CD8-positive, alpha-beta memory T cell (primary cell): ENCODE measurements at regions not wholly inside any gene's neighbourhood (a gene's known extent, or its start where the extent isn't known, plus 50 kb on each side); places are given as distances from the start of the nearest gene placed in this dataset.

Experiments
- CTCF ChIA-PET: fragments of 350-600 bp; sonication (Branson Sonifier 250); formaldehyde crosslinking; loops from one replicate; lab custom pipeline; 2021; ENCODE audit warnings: antibody characterized with exemption; lab: Charles Lee
- POLR2A ChIA-PET: fragments of 350-600 bp; sonication (Branson Sonifier 250); formaldehyde crosslinking; loops from one replicate; lab custom pipeline; 2021; ENCODE audit warnings: antibody characterized with exemption; lab: Charles Lee
- DNase-seq, 5 donors: peaks; one replicate each; pipeline versions ENCODE4 v3.0.0 to v3.0.0-alpha.2; 2020 to 2022; ENCODE audit warnings: mixed read lengths in 1 of 5
- H3K27ac ChIP-seq: one replicate; pipeline ENCODE4 v1.7.0; 2013; ENCODE audit warnings: low read depth, mild to moderate bottlenecking, low read length, moderate library complexity
- H3K27me3 ChIP-seq: 2 replicates; pipeline ENCODE4 v1.7.0; 2013; ENCODE audit warnings: low read length, mild to moderate bottlenecking; ENCODE audit not compliant: insufficient read depth, poor library complexity, severe bottlenecking
- H3K36me3 ChIP-seq: 2 replicates; pipeline ENCODE4 v1.7.0; 2013; ENCODE audit warnings: mild to moderate bottlenecking, low read length, moderate library complexity; ENCODE audit not compliant: insufficient read depth
- H3K4me1 ChIP-seq: 2 replicates; pipeline ENCODE4 v1.7.0; 2013; ENCODE audit warnings: mild to moderate bottlenecking, low read length, moderate library complexity; ENCODE audit not compliant: insufficient read depth
- H3K4me3 ChIP-seq: 2 replicates; pipeline ENCODE4 v1.7.0; 2013; ENCODE audit warnings: mild to moderate bottlenecking, low read length
- H3K9me3 ChIP-seq: 2 replicates; pipeline ENCODE4 v1.7.0; 2013; ENCODE audit warnings: mild to moderate bottlenecking, low read length
- H3K27ac Mint-ChIP-seq, 8 donors: one replicate each; pipeline ENCODE4 v1.8.0; 2020 to 2021; ENCODE audit warnings: mixed read lengths in 8 of 8, mild to moderate bottlenecking in 6 of 8, inconsistent platforms in 3 of 8, moderate library complexity in 3 of 8
- H3K27me3 Mint-ChIP-seq, 2 donors: one replicate each; pipeline ENCODE4 v1.8.0; 2020 to 2021; ENCODE audit warnings: mixed read lengths in 2 of 2, mild to moderate bottlenecking in 1 of 2, moderate library complexity in 1 of 2
- H3K36me3 Mint-ChIP-seq, 3 donors: one replicate each; pipeline ENCODE4 v1.8.0; 2020 to 2021; ENCODE audit warnings: mixed read lengths in 3 of 3, inconsistent platforms in 1 of 3, mild to moderate bottlenecking in 1 of 3
- H3K4me1 Mint-ChIP-seq, 3 donors: one replicate each; pipeline ENCODE4 v1.8.0; 2020 to 2021; ENCODE audit warnings: mixed read lengths in 3 of 3, inconsistent platforms in 1 of 3, mild to moderate bottlenecking in 1 of 3
- H3K4me3 Mint-ChIP-seq, 7 donors: one replicate each; pipeline ENCODE4 v1.8.0; 2020 to 2021; ENCODE audit warnings: mixed read lengths in 7 of 7, mild to moderate bottlenecking in 6 of 7, moderate library complexity in 4 of 7, inconsistent platforms in 2 of 7
- H3K9me3 Mint-ChIP-seq, 5 donors: one replicate each; pipeline ENCODE4 v1.8.0; 2020 to 2022; ENCODE audit warnings: mixed read lengths in 5 of 5, mild to moderate bottlenecking in 3 of 5, moderate library complexity in 2 of 5, inconsistent platforms in 1 of 5

- CTCF ChIA-PET: no interaction called here
- H3K27me3 Mint-ChIP-seq: peaks cover 0 to 5% of the 10 kb centered on the region in 2 donors
- no peak for DNase-seq
These were observed 68.3 kb upstream of the CHMP2B start for GRCh38 chr3:87158823-87159222.

GRCh38 chr3:87148020-87148419, 79.1 kb upstream of the CHMP2B start:
- H3K27me3 ChIP-seq: no peaks in the 10 kb centered on the region
- Mint-ChIP-seq H3K9me3 (peaks cover 0 to 4% (median 1%) of the 10 kb centered on the region in 5 donors), H3K27me3 (peaks cover 3% of the 10 kb centered on the region in 2 donors), H3K4me3 (no peak overlapping the region), H3K27ac (no peak overlapping the region), H3K36me3 (no peaks in the 10 kb centered on the region), H3K4me1 (no peaks in the 10 kb centered on the region)
- DNase-seq: no peak
- H3K9me3 ChIP-seq: no peaks in the 10 kb centered on the region
- H3K36me3 ChIP-seq: no peaks in the 10 kb centered on the region
- H3K4me1 ChIP-seq: no peaks in the 10 kb centered on the region
- POLR2A ChIA-PET: no interaction called here
- no peak overlapping the region for H3K27ac ChIP-seq
- H3K4me3 ChIP-seq: no peak overlapping the region
- CTCF ChIA-PET: no interaction called here

More at GRCh38 chr3:87158823-87159222, 68.3 kb upstream of the CHMP2B start:
- POLR2A ChIA-PET: no interaction called here
- Histone ChIP-seq H3K27ac (no peak overlapping the region), H3K36me3 (no peaks in the 10 kb centered on the region), H3K4me3 (no peak overlapping the region), H3K4me1 (no peaks in the 10 kb centered on the region), H3K9me3 (no peaks in the 10 kb centered on the region), H3K27me3 (no peaks in the 10 kb centered on the region)
- H3K9me3 Mint-ChIP-seq: no peaks in the 10 kb centered on the region
- H3K4me3 Mint-ChIP-seq: no peak overlapping the region
- no peaks in the 10 kb centered on the region for H3K4me1 Mint-ChIP-seq
- H3K27ac Mint-ChIP-seq: no peak overlapping the region
- no peaks in the 10 kb centered on the region for H3K36me3 Mint-ChIP-seq

GRCh38 chr3:87147562-87147961, 79.5 kb upstream of the CHMP2B start:
- ChIA-PET CTCF (no interaction called here), POLR2A (no interaction called here)
- H3K36me3 Mint-ChIP-seq: no peaks in the 10 kb centered on the region
- H3K9me3 Mint-ChIP-seq: peaks cover 0 to 4% (median 2%) of the 10 kb centered on the region in 5 donors
- H3K9me3 ChIP-seq: no peaks in the 10 kb centered on the region
- H3K27ac ChIP-seq: no peak overlapping the region
- no peak overlapping the region for H3K4me3 ChIP-seq
- H3K4me3 Mint-ChIP-seq: no peak overlapping the region
- H3K4me1 Mint-ChIP-seq: no peaks in the 10 kb centered on the region
- no peaks in the 10 kb centered on the region for H3K36me3 ChIP-seq
- H3K4me1 ChIP-seq: no peaks in the 10 kb centered on the region
- DNase-seq: no peak
- H3K27ac Mint-ChIP-seq: no peak overlapping the region
- peaks cover 3% of the 10 kb centered on the region in 2 donors for H3K27me3 Mint-ChIP-seq
- no peaks in the 10 kb centered on the region for H3K27me3 ChIP-seq

- Histone ChIP-seq H3K4me3 (no peak overlapping the region), H3K27me3 (no peaks in the 10 kb centered on the region), H3K4me1 (no peaks in the 10 kb centered on the region), H3K9me3 (no peaks in the 10 kb centered on the region), H3K36me3 (no peaks in the 10 kb centered on the region), H3K27ac (no peak overlapping the region)
- ChIA-PET CTCF (no interaction called here), POLR2A (no interaction called here)
- no peak for DNase-seq
- H3K4me3 Mint-ChIP-seq: no peak overlapping the region
- no peaks in the 10 kb centered on the region for H3K36me3 Mint-ChIP-seq
- H3K4me1 Mint-ChIP-seq: no peaks in the 10 kb centered on the region
- no peak overlapping the region for H3K27ac Mint-ChIP-seq
- peaks cover 7 to 9% (median 8%) of the 10 kb centered on the region in 5 donors for H3K9me3 Mint-ChIP-seq
- peaks cover 0 to 2% of the 10 kb centered on the region in 2 donors for H3K27me3 Mint-ChIP-seq
These were observed 81.6 kb upstream of the CHMP2B start for GRCh38 chr3:87145553-87145952.

GRCh38 chr3:87136066-87136596, 91.0 kb upstream of the CHMP2B start:
- DNase-seq: no peak
- H3K27ac Mint-ChIP-seq: no peak overlapping the region
- Histone ChIP-seq H3K36me3 (no peaks in the 10 kb centered on the region), H3K9me3 (no peaks in the 10 kb centered on the region), H3K27ac (no peak overlapping the region), H3K27me3 (no peaks in the 10 kb centered on the region), H3K4me3 (no peak overlapping the region), H3K4me1 (no peaks in the 10 kb centered on the region)
- no peaks in the 10 kb centered on the region for H3K36me3 Mint-ChIP-seq
- no peaks in the 10 kb centered on the region for H3K27me3 Mint-ChIP-seq
- ChIA-PET CTCF (no interaction called here), POLR2A (no interaction called here)
- H3K4me1 Mint-ChIP-seq: no peaks in the 10 kb centered on the region
- H3K4me3 Mint-ChIP-seq: no peak overlapping the region
- peaks cover 0 to 15% (median 9%) of the 10 kb centered on the region in 5 donors for H3K9me3 Mint-ChIP-seq

GRCh38 chr3:87135412-87135811, 91.7 kb upstream of the CHMP2B start:
- Histone ChIP-seq H3K36me3 (no peaks in the 10 kb centered on the region), H3K27ac (no peak overlapping the region), H3K4me1 (no peaks in the 10 kb centered on the region), H3K4me3 (no peak overlapping the region), H3K27me3 (no peaks in the 10 kb centered on the region), H3K9me3 (no peaks in the 10 kb centered on the region)
- Mint-ChIP-seq H3K9me3 (peaks cover 0 to 10% (median 9%) of the 10 kb centered on the region in 5 donors), H3K36me3 (no peaks in the 10 kb centered on the region), H3K27me3 (no peaks in the 10 kb centered on the region), H3K4me3 (no peak overlapping the region), H3K4me1 (no peaks in the 10 kb centered on the region), H3K27ac (no peak overlapping the region)
- CTCF ChIA-PET: no interaction called here
- DNase-seq: no peak
- POLR2A ChIA-PET: no interaction called here

GRCh38 chr3:87132801-87133200, 94.3 kb upstream of the CHMP2B start:
- H3K9me3 ChIP-seq: no peaks in the 10 kb centered on the region
- H3K27me3 Mint-ChIP-seq: no peaks in the 10 kb centered on the region
- no peak overlapping the region for H3K27ac Mint-ChIP-seq
- ChIA-PET CTCF (no interaction called here), POLR2A (no interaction called here)
- H3K4me3 Mint-ChIP-seq: no peak overlapping the region
- no peak overlapping the region for H3K27ac ChIP-seq
- H3K4me3 ChIP-seq: no peak overlapping the region
- no peaks in the 10 kb centered on the region for H3K36me3 ChIP-seq
- H3K27me3 ChIP-seq: no peaks in the 10 kb centered on the region
- no peaks in the 10 kb centered on the region for H3K4me1 ChIP-seq
- H3K9me3 Mint-ChIP-seq: peaks cover 0 to 3% (median 0%) of the 10 kb centered on the region in 5 donors
- DNase-seq: no peak
- no peaks in the 10 kb centered on the region for H3K36me3 Mint-ChIP-seq
- no peaks in the 10 kb centered on the region for H3K4me1 Mint-ChIP-seq

DNA sequence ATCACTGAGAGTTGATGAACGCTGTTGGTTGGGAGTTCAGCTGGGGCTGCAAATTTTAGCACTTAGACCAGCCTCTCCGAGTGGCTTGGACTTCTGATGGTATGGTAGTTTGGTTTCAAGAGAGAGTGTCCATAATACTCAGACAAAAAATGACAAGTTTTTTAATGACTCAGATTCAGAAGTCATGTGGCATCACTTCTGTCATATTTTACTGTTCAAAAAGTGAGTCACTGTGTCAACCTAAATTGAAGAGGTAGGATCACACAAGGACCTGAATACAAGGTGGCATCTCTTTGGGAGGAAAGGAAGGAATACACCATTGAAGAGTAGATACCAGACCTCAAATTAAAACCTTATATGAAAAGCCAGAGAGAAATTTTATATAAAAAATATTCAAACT, 99.1 kb upstream of the CHMP2B start:
- H3K27ac ChIP-seq: no peak overlapping the region
- no peaks in the 10 kb centered on the region for H3K9me3 ChIP-seq
- H3K36me3 ChIP-seq: no peaks in the 10 kb centered on the region
- no peak overlapping the region for H3K27ac Mint-ChIP-seq
- H3K4me3 Mint-ChIP-seq: no peak overlapping the region
- no peaks in the 10 kb centered on the region for H3K4me1 Mint-ChIP-seq
- ChIA-PET POLR2A (no interaction called here), CTCF (no interaction called here)
- H3K27me3 ChIP-seq: no peaks in the 10 kb centered on the region
- H3K9me3 Mint-ChIP-seq: peaks cover 0 to 3% (median 0%) of the 10 kb centered on the region in 5 donors
- no peaks in the 10 kb centered on the region for H3K36me3 Mint-ChIP-seq
- H3K27me3 Mint-ChIP-seq: no peaks in the 10 kb centered on the region
- DNase-seq: no peak
- no peaks in the 10 kb centered on the region for H3K4me1 ChIP-seq
- H3K4me3 ChIP-seq: no peak overlapping the region
